Mesothelial cell of epicardium (in vitro differentiated cells): ENCODE measurements at regions not wholly inside any gene's neighbourhood (a gene's known extent, or its start where the extent isn't known, plus 50 kb on each side); places are given as distances from the start of the nearest gene placed in this dataset.

ENCODE experiments used
- DNase-seq, 2 experiments: peaks; one replicate each; pipeline ENCODE4 v3.0.0; 2021; ENCODE audit warnings: low spot score in 2 of 2; ENCODE audit not compliant: unreplicated experiment in 2 of 2
- H3K27ac Mint-ChIP-seq: 2 replicates; pipeline ENCODE4 v1.8.0; 2021; ENCODE audit warnings: mixed read lengths
- H3K27me3 Mint-ChIP-seq: 2 replicates; pipeline ENCODE4 v1.8.0; 2021; ENCODE audit warnings: low read depth, mixed read lengths
- H3K36me3 Mint-ChIP-seq: 2 replicates; pipeline ENCODE4 v1.8.0; 2021; ENCODE audit warnings: mixed read lengths
- H3K4me1 Mint-ChIP-seq: 2 replicates; pipeline ENCODE4 v1.8.0; 2021; ENCODE audit warnings: mixed read lengths
- H3K4me3 Mint-ChIP-seq: 2 replicates; pipeline ENCODE4 v1.8.0; 2021; ENCODE audit warnings: mild to moderate bottlenecking, moderate library complexity, mixed read lengths
- H3K9me3 Mint-ChIP-seq: 2 replicates; pipeline ENCODE4 v1.8.0; 2021; ENCODE audit warnings: mixed read lengths
- CTCF ChIP-seq: fragments of 200-600 bp; sonication (generic); IDR thresholded peaks from one replicate; pipeline ENCODE4 v1.5.0; 2021; ENCODE audit warnings: antibody characterized with exemption; ENCODE audit not compliant: unreplicated experiment

GRCh38 chr11:70711095-70711910 is 313.0 kb downstream of the CTTN start:
- Mint-ChIP-seq H3K9me3 (no peaks in the 10 kb centered on the region), H3K27ac (no peak overlapping the region), H3K4me1 (peaks cover 23% of the 10 kb centered on the region), H3K27me3 (no peaks in the 10 kb centered on the region), H3K36me3 (no peaks in the 10 kb centered on the region), H3K4me3 (no peak overlapping the region)
- TF ChIP-seq CTCF = no peak
- DNase-seq = no peak

DNA sequence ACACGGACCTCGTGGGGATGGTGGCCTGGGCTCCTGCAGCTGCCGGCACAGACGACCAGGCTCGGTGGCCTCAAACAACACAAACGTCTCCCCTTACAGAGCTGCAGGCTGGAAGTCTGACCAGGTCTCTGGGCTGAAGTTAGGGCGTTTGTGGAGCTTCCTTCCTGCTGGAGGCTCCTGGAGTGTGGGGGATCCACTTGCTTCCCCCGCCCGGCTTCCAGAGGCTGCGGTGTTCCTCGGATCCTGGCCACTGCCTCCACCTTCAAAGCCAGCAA is 313.5 kb downstream of the CTTN start:
- no peak overlapping the region for H3K4me3 Mint-ChIP-seq
- H3K36me3 Mint-ChIP-seq = no peaks in the 10 kb centered on the region
- peaks cover 23% of the 10 kb centered on the region for H3K4me1 Mint-ChIP-seq
- no peak for TF ChIP-seq CTCF
- H3K9me3 Mint-ChIP-seq = no peaks in the 10 kb centered on the region
- peaks cover under 1% of the 10 kb centered on the region for H3K27me3 Mint-ChIP-seq
- no peak overlapping the region for H3K27ac Mint-ChIP-seq
- DNase-seq = no peak

DNA sequence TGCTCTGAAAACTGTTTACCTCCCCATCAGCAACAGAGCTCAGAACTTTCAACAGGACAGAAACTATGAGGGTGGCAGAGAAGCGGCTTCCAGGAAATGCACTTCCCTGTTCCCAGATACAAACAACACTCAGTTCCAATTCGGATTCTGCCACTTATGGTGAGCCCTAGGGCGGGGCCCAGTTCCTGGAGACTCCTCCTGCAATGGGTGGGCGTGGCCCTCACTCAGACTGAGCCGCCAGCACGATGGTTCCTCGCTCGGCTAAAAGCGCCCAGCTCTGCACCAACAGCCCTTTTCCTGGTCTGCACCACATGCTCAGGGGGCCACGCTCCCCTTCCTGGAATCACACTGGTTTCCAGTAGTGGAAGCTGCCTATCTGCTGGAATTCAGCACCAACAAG is 314.1 kb downstream of the CTTN start:
- no peak for TF ChIP-seq CTCF
- Mint-ChIP-seq H3K36me3 (no peaks in the 10 kb centered on the region), H3K27me3 (peaks cover 3% of the 10 kb centered on the region), H3K27ac (no peak overlapping the region), H3K9me3 (no peaks in the 10 kb centered on the region), H3K4me3 (no peak overlapping the region), H3K4me1 (peaks cover 23% of the 10 kb centered on the region)
- no peak for DNase-seq

DNA sequence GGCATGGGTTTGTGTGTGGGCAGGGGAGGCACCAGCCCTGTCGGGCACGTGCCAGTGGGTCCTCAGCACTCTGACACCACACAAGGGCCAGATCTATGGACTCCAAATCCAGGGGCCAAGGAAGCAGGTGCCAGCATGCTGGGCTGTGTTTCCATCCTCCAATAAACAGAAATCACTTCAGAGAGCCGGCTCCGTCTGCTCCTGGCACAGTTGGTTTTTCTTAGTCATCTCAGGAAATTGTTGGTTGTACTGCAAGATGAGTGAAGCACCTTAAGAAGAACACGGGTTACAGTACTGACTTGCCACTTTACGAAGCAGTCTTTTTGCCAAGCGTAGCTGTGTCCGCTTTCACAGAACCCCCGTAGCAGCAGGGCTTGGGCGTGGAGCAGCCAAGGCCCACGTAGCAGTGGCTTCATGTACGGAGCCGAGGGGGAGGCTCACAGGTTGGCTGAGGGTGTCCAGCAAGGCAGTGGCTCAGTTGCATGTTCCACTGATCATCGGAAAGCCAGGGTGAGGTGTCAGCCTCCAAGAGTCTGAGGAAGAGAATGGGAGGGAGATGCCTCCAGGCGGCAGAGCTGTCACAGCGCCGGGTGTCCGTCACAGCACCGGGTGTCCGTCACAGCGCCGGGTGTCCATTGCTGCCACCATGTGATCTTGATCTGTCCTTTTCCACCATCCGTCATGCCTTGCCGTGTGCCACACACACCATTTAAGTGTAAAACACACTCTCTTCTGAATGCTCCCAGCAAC is 314.9 kb downstream of the CTTN start:
- peaks cover 3% of the 10 kb centered on the region for H3K27me3 Mint-ChIP-seq
- no peak for TF ChIP-seq CTCF
- H3K9me3 Mint-ChIP-seq = no peaks in the 10 kb centered on the region
- H3K4me1 Mint-ChIP-seq = peaks cover 23% of the 10 kb centered on the region
- H3K36me3 Mint-ChIP-seq = no peaks in the 10 kb centered on the region
- DNase-seq = no peak
- H3K4me3 Mint-ChIP-seq = no peak overlapping the region
- no peak overlapping the region for H3K27ac Mint-ChIP-seq

DNA sequence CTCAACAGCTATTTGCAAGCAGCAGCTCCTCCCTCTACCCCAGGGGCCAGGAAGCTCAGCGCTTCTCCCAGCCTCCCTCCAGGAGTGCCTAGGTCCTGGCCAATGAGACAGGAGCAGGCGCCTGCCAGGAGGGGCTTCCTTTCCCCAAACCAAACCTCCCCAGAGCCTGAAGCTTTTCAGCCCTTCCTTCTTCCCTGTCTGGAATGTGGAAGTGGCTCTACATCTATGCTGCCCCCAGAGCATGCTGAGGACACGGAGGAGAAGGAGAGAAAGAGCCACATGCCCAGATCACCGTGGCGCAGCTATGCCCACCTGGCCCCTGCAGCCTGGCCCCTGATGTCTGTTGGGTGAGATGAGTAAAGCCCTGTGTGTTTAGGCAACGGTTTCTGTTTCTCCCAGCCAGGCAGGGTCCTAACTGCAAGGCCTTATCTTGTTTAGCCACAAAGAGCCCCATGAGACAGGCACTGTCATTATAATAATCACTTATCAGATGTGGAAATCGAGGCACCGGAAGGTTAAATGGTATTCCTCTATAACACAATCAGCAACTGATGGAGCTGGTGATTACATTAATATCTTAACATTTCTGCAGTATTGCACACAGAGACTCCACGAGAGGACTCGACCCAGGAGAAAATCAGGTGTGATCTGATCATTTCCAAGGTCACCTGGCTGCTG is 315.8 kb downstream of the CTTN start:
- H3K4me3 Mint-ChIP-seq = no peak overlapping the region
- peaks cover 7% of the 10 kb centered on the region for H3K27me3 Mint-ChIP-seq
- no peak for TF ChIP-seq CTCF
- DNase-seq = no peak
- H3K36me3 Mint-ChIP-seq = no peaks in the 10 kb centered on the region
- no peak overlapping the region for H3K27ac Mint-ChIP-seq
- peaks cover 23% of the 10 kb centered on the region for H3K4me1 Mint-ChIP-seq
- no peaks in the 10 kb centered on the region for H3K9me3 Mint-ChIP-seq
